ENCODE measurements at regions not wholly inside any gene's neighbourhood (a gene's known extent, or its start where the extent isn't known, plus 50 kb on each side); places are given as distances from the start of the nearest gene placed in this dataset.

DNA sequence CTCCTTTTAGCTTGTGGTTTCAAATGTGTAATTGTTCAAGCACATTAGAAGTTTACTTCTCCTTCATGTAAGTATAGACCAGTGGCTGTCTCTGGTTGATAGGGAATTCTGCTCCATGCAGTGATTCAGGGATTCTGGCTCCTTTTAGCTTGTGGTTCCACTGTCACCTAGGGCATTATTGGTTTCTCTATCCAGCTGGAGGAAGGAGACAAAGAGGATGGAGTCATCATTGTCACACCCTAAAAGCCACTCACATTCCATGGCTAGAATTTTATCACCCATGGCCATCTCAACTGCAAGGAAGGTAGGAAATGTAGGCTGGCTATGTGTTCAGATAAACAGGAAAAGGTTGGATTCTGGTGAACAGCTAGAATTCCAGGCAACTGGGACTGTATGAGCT, 131.2 kb downstream of the URB2 start:
- Histone ChIP-seq H3K4me3 (no peak overlapping the region), H3K27ac (no peak overlapping the region), H3K9me3 (ENCODE audit: low read depth, low read length) (no peaks in the 10 kb centered on the region), H3K9ac (ENCODE audit: insufficient read length) (no peak overlapping the region), H3K36me3 (ENCODE audit: insufficient read depth, low read length) (no peaks in the 10 kb centered on the region)
- no peak for DNase-seq (ENCODE audit: low read depth, low spot score)
- no peak for TF ChIP-seq POLR2AphosphoS5 (IDR thresholded peaks at IDR 0.05; ENCODE audit: borderline replicate concordance, low read depth, low read length)
- no peak for TF ChIP-seq FOXP2 (optimal IDR thresholded peaks at IDR 0.05; ENCODE audit: control extremely low read depth, extremely low read length, insufficient read depth)
- no peak for TF ChIP-seq EZH2 (IDR thresholded peaks at IDR 0.05)

DNA sequence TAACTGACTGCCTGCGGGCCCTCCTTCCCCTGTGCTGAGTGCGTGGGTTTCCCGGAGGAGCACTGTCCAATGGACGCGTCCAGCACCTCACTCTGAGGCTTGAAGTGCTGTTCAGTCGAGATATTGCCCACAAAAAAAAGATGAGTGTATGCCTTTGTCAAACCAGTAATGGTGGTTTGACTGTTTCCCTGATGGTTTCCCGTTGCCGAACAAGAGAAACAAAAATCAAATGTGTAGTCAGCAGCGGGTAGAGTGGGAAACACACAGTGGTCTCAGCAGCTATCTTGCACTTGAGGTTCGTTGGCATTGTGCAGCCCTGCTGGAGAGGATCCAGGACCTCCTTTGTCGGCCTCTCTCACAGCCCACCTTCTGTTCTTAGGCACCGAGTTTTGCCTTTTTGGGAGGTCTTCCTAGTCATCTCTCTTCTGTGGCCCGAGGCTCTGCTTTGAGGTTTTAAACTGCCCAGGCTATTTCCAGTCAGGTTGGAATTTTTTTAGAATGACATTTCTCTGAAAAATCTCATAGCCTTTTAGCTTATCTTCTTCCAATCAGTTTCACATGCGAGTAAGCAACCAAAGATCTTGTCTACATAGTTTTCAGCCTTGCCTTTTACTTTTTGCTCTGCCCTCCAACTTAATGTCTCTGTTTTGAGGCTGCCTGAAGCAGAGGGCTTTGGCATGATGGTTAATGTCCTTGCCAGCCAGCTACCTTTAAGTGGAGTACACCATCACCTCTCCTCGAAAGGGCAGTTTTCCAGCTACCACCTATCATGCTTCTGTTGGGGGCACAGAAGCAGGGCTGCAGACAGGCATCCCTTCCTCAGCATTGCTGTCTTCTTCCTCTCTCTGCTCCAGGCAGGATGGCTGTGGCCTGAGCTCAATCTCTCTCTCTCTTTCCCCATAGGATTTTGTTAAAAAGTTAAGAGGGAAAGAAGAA, 132.3 kb downstream of the URB2 start:
- Histone ChIP-seq H3K9me3 (ENCODE audit: low read depth, low read length) (no peaks in the 10 kb centered on the region), H3K9ac (ENCODE audit: insufficient read length) (no peak overlapping the region), H3K36me3 (ENCODE audit: insufficient read depth, low read length) (no peaks in the 10 kb centered on the region), H3K4me3 (no peak overlapping the region), H3K27ac (no peak overlapping the region)
- TF ChIP-seq POLR2AphosphoS5 (IDR thresholded peaks at IDR 0.05; ENCODE audit: borderline replicate concordance, low read depth, low read length) (no peak), FOXP2 (optimal IDR thresholded peaks at IDR 0.05; ENCODE audit: control extremely low read depth, extremely low read length, insufficient read depth) (no peak), EZH2 (IDR thresholded peaks at IDR 0.05) (no peak)
- no peak for DNase-seq (ENCODE audit: low read depth, low spot score)

DNA sequence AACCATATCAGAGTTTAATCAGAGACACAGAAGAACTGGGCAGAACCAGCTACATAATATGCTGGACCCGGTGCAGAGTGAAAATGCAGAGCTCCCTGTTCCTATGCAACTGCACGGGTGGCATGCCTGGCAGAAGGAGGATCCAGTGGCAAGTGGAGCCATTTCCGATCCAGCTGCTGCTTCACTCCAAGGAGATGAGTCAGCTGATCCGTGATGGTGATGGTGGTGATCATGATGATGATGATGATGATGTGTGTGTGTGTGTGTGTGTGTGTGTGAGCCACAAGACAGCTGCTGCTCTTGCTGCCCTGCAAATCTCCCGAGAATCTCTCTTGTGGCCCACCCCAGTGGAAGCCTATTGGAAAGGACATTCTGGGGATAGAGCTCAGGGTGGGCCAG, 133.0 kb downstream of the URB2 start:
- Histone ChIP-seq H3K4me3 (no peak overlapping the region), H3K27ac (no peak overlapping the region), H3K9ac (ENCODE audit: insufficient read length) (no peak overlapping the region), H3K36me3 (ENCODE audit: insufficient read depth, low read length) (no peaks in the 10 kb centered on the region), H3K9me3 (ENCODE audit: low read depth, low read length) (no peaks in the 10 kb centered on the region)
- DNase-seq (ENCODE audit: low read depth, low spot score) = no peak
- no peak for TF ChIP-seq EZH2 (IDR thresholded peaks at IDR 0.05)
- TF ChIP-seq POLR2AphosphoS5 (IDR thresholded peaks at IDR 0.05; ENCODE audit: borderline replicate concordance, low read depth, low read length) = no peak
- TF ChIP-seq FOXP2 (optimal IDR thresholded peaks at IDR 0.05; ENCODE audit: control extremely low read depth, extremely low read length, insufficient read depth) = no peak

DNA sequence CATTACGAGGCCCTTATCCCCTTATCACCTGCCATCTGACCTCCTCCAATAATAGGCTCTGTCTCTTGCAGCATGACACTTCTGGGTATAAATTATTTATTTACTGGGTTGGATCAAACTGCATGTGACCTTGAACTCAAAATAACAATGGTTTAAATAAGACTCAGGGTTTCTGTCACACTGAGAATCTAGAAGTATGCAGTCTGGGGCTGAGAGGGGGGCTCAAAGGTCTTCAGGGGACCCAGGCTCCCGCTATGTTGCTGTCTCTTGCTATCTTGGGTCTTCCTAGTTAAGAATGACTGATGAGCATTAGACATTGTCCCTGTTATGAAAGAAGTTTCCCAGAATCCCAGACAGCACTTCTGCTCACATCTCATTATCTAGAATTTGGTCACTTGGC, 133.5 kb downstream of the URB2 start:
- TF ChIP-seq POLR2AphosphoS5 (IDR thresholded peaks at IDR 0.05; ENCODE audit: borderline replicate concordance, low read depth, low read length) = no peak
- no peaks in the 10 kb centered on the region for H3K36me3 ChIP-seq (ENCODE audit: insufficient read depth, low read length)
- H3K9ac ChIP-seq (ENCODE audit: insufficient read length) = no peak overlapping the region
- no peak overlapping the region for H3K27ac ChIP-seq
- H3K4me3 ChIP-seq = no peak overlapping the region
- H3K9me3 ChIP-seq (ENCODE audit: low read depth, low read length) = no peaks in the 10 kb centered on the region
- DNase-seq (ENCODE audit: low read depth, low spot score) = no peak

DNA sequence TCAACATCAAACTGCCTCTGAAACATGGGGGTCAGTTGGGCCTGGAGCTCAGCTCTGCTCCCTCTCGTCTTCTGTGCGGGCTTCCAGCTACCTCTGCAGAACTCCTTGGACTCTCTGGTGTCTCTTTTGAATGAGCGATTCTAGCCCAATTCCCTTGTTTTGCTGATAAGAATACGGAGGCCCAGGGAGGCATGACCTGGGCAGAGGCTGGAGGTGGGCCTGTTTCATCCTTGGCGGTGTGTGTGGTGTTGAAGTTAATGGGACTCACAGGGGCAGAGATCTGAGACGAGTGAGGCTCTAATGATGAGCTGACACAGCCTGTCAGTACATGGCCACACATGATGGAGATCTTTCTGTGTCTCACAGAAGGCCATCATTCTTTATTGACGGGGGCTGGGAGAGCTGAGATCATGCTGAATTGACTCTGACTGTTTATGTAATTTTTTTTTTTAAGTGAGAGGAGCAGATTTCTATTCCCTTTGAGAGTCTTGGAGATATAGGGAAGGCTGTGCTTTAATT, 134.5 kb downstream of the URB2 start:
- no peaks in the 10 kb centered on the region for H3K36me3 ChIP-seq (ENCODE audit: insufficient read depth, low read length)
- TF ChIP-seq POLR2AphosphoS5 (IDR thresholded peaks at IDR 0.05; ENCODE audit: borderline replicate concordance, low read depth, low read length) (no peak), EZH2 (IDR thresholded peaks at IDR 0.05) (no peak), FOXP2 (optimal IDR thresholded peaks at IDR 0.05; ENCODE audit: control extremely low read depth, extremely low read length, insufficient read depth) (no peak)
- H3K4me3 ChIP-seq = no peak overlapping the region

DNA sequence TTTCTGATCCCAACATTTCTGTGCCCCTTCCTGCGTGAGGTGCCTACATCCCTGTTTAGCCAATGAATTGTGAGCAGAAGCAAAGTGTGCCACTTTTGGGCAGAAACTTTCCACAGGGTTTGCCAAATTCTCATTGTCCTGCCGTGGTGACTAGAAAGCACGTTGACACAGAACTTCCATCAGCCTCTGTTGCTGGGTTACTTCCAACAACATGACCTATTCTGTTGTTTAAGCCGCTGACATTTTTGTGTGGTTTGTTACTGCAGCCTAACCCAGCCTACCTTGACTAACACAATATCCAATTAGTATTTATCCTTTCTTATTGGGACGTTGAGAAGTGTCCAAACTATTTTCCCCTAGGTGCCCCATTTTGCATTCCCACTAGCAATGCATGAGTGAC, 136.8 kb downstream of the URB2 start:
- Histone ChIP-seq H3K9ac (ENCODE audit: insufficient read length) (no peak overlapping the region), H3K27ac (no peak overlapping the region), H3K4me3 (no peak overlapping the region), H3K9me3 (ENCODE audit: low read depth, low read length) (no peaks in the 10 kb centered on the region), H3K36me3 (ENCODE audit: insufficient read depth, low read length) (no peaks in the 10 kb centered on the region)
- DNase-seq (ENCODE audit: low read depth, low spot score) = no peak
- no peak for TF ChIP-seq POLR2AphosphoS5 (IDR thresholded peaks at IDR 0.05; ENCODE audit: borderline replicate concordance, low read depth, low read length)
- TF ChIP-seq FOXP2 (optimal IDR thresholded peaks at IDR 0.05; ENCODE audit: control extremely low read depth, extremely low read length, insufficient read depth) = no peak
- TF ChIP-seq EZH2 (IDR thresholded peaks at IDR 0.05) = no peak

More for the DNA sequence above, 134.5 kb downstream of the URB2 start:
- no peaks in the 10 kb centered on the region for H3K9me3 ChIP-seq (ENCODE audit: low read depth, low read length)
- H3K9ac ChIP-seq (ENCODE audit: insufficient read length) = no peak overlapping the region
- H3K27ac ChIP-seq = no peak overlapping the region
- no peak for DNase-seq (ENCODE audit: low read depth, low spot score)

DNA sequence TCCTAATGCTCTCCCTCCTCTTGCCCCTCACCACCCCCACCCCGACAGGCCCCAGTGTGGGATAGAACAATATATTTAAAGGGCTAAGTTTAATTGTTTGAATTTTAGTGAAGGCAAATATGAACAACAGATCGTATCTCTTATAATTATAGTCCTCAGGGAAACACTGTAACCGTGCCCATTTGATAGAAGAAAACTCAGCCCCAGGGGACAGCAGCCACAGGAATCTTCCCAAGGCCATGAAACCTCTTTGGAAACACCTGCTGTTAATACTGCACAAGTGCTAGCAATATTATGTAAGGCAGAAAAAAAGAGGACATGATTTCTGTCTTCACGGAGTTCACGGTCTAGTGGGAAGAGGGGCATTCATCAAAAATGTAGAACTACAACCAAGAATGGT, 142.2 kb downstream of the URB2 start:
- H3K9me3 ChIP-seq (ENCODE audit: low read depth, low read length) = no peaks in the 10 kb centered on the region
- DNase-seq (ENCODE audit: low read depth, low spot score) = no peak
- no peak overlapping the region for H3K27ac ChIP-seq
- no peak for TF ChIP-seq FOXP2 (optimal IDR thresholded peaks at IDR 0.05; ENCODE audit: control extremely low read depth, extremely low read length, insufficient read depth)
- TF ChIP-seq POLR2AphosphoS5 (IDR thresholded peaks at IDR 0.05; ENCODE audit: borderline replicate concordance, low read depth, low read length) = no peak
- TF ChIP-seq EZH2 (IDR thresholded peaks at IDR 0.05) = no peak
- H3K36me3 ChIP-seq (ENCODE audit: insufficient read depth, low read length) = no peaks in the 10 kb centered on the region
- H3K9ac ChIP-seq (ENCODE audit: insufficient read length) = no peak overlapping the region
- no peak overlapping the region for H3K4me3 ChIP-seq

DNA sequence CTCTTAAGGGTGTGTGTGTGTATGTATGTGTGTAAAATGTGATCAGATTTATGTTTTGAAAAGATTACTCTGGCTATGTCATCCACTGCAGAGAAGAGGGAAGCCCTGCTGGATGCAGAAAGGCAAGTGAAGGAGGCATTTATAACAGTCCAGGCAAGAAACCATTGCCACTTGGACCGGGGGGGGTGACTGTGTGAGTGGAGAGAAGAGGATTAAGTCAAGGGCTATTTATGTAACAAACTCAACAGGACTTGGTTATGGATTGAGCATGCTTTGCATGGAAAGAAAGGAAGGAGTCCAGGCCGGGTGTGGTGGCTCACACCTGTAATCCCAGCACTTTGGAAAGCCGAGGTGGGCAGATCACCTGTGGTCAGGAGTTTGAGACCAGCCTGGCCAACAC, 143.0 kb downstream of the URB2 start:
- no peaks in the 10 kb centered on the region for H3K9me3 ChIP-seq (ENCODE audit: low read depth, low read length)
- no peak for DNase-seq (ENCODE audit: low read depth, low spot score)
- no peak overlapping the region for H3K27ac ChIP-seq
- no peak overlapping the region for H3K4me3 ChIP-seq
- no peaks in the 10 kb centered on the region for H3K36me3 ChIP-seq (ENCODE audit: insufficient read depth, low read length)
- no peak overlapping the region for H3K9ac ChIP-seq (ENCODE audit: insufficient read length)
- TF ChIP-seq POLR2AphosphoS5 (IDR thresholded peaks at IDR 0.05; ENCODE audit: borderline replicate concordance, low read depth, low read length) (no peak), FOXP2 (optimal IDR thresholded peaks at IDR 0.05; ENCODE audit: control extremely low read depth, extremely low read length, insufficient read depth) (no peak), EZH2 (IDR thresholded peaks at IDR 0.05) (no peak)
